Tibial artery (tissue), 4 donors: ENCODE measurements at regions not wholly inside any gene's neighbourhood (a gene's known extent, or its start where the extent isn't known, plus 50 kb on each side); places are given as distances from the start of the nearest gene placed in this dataset.
A peak's percentile ranks its signal among the peaks of the same experiment; 100 is the strongest.

ENCODE experiments used
- DNase-seq, 2 donors: peaks; one replicate each; pipeline ENCODE4 v3.0.0-alpha.2; 2019
- H3K27ac ChIP-seq, 2 donors: fragments of 200-600 bp; sonication (generic) in 1 of 2; 1 replicate in 1 of 2; 2 replicates in 1 of 2; pipeline ENCODE4 v1.5.1; 2018 to 2019; ENCODE audit warnings: mild to moderate bottlenecking in 1 of 2
- H3K27me3 ChIP-seq, 2 donors: fragments of 200-600 bp; sonication (generic) in 1 of 2; one replicate each; pipeline versions ENCODE4 v1.5.1 to v1.6.0; 2016 to 2019
- H3K36me3 ChIP-seq, 3 donors: fragments of 200-600 bp; sonication (generic) in 2 of 3; one replicate each; pipeline ENCODE4 v1.5.1; 2016 to 2019; ENCODE audit warnings: mild to moderate bottlenecking in 2 of 3
- H3K4me1 ChIP-seq, 4 donors: fragments of 200-600 bp; sonication (generic) in 2 of 4; 1 replicate in 3 of 4; 2 replicates in 1 of 4; pipeline ENCODE4 v1.5.1; 2016 to 2019
- H3K4me3 ChIP-seq, 2 donors: fragments of 200-600 bp; sonication (generic) in 1 of 2; 1 replicate in 1 of 2; 2 replicates in 1 of 2; pipeline ENCODE4 v1.5.1; 2018 to 2019; ENCODE audit warnings: mild to moderate bottlenecking in 2 of 2
- H3K9me3 ChIP-seq, 3 donors: fragments of 200-600 bp; sonication (generic) in 1 of 3; one replicate each; pipeline ENCODE4 v1.5.1; 2016 to 2019
- intact Hi-C: fragments of 100-400 bp; cut with DNase I; formaldehyde crosslinking; loops from one replicate; pipeline ENCODE4 v1.15.0; 2023; ENCODE audit warnings: low total_unique reads
- TF ChIP-seq, protein P1 (sequence below), 2 experiments: fragments of 200-600 bp in 1 of 2; fragments of 450-650 bp in 1 of 2; IDR thresholded peaks; one replicate each; pipeline ENCODE4 v1.5.1; 2017 to 2019; ENCODE audit warnings: antibody characterized with exemption in 2 of 2, mild to moderate bottlenecking in 1 of 2, moderate library complexity in 1 of 2

DNA sequence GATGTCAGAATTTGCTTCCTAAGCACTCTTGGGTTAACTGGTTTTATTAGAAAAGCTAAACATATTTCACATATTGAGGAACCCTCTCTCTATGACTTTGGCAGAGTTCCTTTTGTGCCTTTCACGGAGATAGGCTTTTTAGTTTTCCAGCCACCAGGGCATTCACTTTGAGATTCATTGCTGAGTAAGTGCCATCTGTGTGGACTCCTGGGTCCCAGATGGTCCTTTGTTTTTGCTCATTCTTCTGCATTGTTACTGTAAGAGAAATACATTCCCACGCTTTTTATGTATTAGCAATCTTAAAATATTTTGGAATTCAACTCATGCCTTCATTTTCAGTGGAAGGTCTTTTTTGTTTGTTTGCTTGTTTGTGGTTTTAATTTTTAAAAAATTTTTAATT lies 76.3 kb upstream of the PHACTR2 start:
- no peak overlapping the region for H3K27ac ChIP-seq
- intact Hi-C loops: no loop called here
- peaks cover 0 to 5% (median 0%) of the 10 kb centered on the region in 4 donors for H3K4me1 ChIP-seq
- no peaks in the 10 kb centered on the region for H3K36me3 ChIP-seq
- no peaks in the 10 kb centered on the region for H3K9me3 ChIP-seq
- H3K27me3 ChIP-seq: no peaks in the 10 kb centered on the region
- DNase-seq: no peak
- H3K4me3 ChIP-seq: no peak overlapping the region
- TF ChIP-seq, protein P1, sequence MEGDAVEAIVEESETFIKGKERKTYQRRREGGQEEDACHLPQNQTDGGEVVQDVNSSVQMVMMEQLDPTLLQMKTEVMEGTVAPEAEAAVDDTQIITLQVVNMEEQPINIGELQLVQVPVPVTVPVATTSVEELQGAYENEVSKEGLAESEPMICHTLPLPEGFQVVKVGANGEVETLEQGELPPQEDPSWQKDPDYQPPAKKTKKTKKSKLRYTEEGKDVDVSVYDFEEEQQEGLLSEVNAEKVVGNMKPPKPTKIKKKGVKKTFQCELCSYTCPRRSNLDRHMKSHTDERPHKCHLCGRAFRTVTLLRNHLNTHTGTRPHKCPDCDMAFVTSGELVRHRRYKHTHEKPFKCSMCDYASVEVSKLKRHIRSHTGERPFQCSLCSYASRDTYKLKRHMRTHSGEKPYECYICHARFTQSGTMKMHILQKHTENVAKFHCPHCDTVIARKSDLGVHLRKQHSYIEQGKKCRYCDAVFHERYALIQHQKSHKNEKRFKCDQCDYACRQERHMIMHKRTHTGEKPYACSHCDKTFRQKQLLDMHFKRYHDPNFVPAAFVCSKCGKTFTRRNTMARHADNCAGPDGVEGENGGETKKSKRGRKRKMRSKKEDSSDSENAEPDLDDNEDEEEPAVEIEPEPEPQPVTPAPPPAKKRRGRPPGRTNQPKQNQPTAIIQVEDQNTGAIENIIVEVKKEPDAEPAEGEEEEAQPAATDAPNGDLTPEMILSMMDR (IDR thresholded peaks at IDR 0.05): no peak

DNA sequence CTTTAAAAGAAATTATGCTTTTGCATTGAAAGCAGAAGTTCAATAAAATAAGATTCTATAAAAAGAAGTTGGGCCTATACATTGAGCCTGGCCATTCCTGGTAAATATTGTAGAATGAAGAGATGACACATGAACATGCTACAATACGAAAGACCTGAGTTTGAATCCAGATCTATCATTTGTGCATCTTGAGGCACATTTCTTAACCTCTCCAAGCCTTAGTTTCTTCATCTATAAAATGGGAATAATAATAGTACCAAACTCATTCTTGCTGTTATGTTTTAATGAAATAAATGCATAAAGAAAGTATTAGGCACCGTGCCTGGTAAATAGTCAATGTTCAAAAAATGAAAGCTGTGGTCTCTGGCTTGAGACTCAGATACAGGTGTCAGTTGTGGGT lies 76.9 kb upstream of the PHACTR2 start:
- intact Hi-C loops: no loop called here
- H3K27me3 ChIP-seq: no peaks in the 10 kb centered on the region
- no peak overlapping the region for H3K4me3 ChIP-seq
- TF ChIP-seq, protein P1 (IDR thresholded peaks at IDR 0.05): no peak
- H3K4me1 ChIP-seq: peaks cover 0 to 12% (median under 1%) of the 10 kb centered on the region in 4 donors
- H3K36me3 ChIP-seq: no peaks in the 10 kb centered on the region
- no peak for DNase-seq
- H3K27ac ChIP-seq: no peak overlapping the region
- no peaks in the 10 kb centered on the region for H3K9me3 ChIP-seq

DNA sequence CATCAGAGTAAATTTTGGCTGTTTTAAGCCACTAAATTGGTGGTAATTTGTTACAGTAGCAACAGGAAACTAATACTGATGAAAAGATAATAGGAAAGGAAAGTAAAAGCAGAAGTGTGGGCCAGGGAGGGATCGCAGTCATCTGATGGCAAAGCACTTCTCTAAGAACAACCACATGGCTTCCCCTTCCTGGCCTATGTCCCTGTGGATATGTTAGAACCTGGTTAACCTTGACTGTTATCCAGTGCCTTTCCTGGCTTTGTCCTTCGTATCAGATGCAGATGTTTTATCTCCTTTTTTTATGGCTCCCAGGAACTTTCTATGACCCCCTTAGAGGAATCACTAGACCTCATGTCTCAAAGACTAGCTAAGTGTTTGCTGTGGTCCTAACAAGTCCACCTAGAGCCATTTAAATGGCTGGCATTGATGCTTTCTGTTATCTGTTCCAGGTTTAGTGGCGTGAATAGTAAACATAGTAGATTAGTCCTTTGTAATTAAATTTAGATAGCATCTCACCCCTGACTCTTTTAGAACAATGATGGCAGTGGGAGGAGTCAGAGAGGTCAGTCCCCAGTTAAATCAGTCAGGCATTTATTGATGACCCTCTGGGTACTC lies 79.2 kb upstream of the PHACTR2 start:
- Histone ChIP-seq H3K4me1 (peaks cover 0 to 25% (median 4%) of the 10 kb centered on the region in 4 donors), H3K9me3 (no peaks in the 10 kb centered on the region), H3K4me3 (no peak overlapping the region), H3K27me3 (no peaks in the 10 kb centered on the region), H3K27ac (no peak overlapping the region), H3K36me3 (no peaks in the 10 kb centered on the region)
- peak in 1 of 2 donors; percentile 29 for DNase-seq
- TF ChIP-seq, protein P1 (IDR thresholded peaks at IDR 0.05): no peak
- intact Hi-C loops: no loop called here

DNA sequence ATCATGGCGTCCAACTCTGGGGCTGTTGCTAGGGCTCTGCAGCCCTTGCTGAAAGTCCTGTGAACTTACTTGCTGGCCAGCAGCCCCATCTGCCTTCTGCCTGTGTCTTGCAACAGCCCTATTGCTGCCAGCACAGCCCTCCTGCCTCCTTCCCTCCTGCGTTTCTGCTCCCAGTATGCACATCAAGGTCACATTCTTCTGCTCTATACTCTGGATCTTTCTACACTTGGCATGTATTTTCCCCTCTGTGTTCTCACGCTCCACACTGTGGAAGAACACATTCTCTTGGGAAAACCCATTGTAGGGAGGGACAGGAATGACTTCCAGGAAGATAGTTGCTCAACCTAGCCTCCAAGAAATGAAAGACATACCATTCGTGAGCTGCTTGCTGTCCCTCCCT lies 80.9 kb upstream of the PHACTR2 start:
- TF ChIP-seq, protein P1 (IDR thresholded peaks at IDR 0.05): no peak

DNA sequence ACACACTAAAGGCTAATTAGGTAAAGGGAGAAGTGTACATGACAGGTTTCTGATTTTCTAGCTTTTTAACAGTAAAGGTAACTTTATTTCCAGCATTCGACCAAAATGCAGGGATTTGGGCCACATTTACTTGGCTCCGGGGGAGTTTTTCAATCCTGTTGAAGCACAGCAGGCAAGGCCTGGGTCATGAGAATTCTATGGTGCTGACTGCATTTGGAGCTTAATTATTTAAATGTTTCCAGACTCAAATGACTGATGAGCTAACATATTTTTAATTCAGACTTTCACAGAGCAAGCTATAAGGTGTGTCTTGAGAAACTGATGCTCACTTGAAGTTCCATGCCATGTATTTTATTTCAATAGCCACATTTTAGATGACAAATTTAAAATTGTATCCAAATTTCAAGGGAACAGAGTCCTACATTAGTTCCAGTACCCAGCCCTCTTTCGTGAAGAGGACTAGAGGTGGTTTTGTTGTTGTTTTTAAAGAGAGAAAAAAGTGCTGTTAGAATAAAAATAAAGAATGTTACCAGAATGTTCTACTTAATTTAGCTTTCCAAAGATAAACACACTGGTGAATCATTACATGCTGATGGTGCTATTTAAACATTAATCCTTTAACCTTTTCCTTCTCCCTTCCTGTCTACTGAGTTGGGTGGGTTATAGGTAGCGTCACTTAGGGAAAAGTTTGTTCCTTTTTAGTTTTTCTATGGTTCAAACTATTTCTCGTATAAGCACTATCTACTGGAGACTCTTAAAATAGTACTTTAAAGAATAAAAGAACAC lies 82.3 kb upstream of the PHACTR2 start:
- DNase-seq: no peak
- Histone ChIP-seq H3K27ac (no peak overlapping the region), H3K27me3 (no peaks in the 10 kb centered on the region), H3K36me3 (no peaks in the 10 kb centered on the region), H3K9me3 (no peaks in the 10 kb centered on the region), H3K4me1 (peaks cover 0 to 25% (median 4%) of the 10 kb centered on the region in 4 donors), H3K4me3 (no peak overlapping the region)
- intact Hi-C loops: no loop called here
- TF ChIP-seq, protein P1 (IDR thresholded peaks at IDR 0.05): no peak

More for the DNA sequence above, 80.9 kb upstream of the PHACTR2 start:
- Histone ChIP-seq H3K4me3 (no peak overlapping the region), H3K36me3 (no peaks in the 10 kb centered on the region), H3K4me1 (peaks cover 0 to 25% (median 4%) of the 10 kb centered on the region in 4 donors), H3K9me3 (no peaks in the 10 kb centered on the region), H3K27me3 (no peaks in the 10 kb centered on the region), H3K27ac (no peak overlapping the region)
- intact Hi-C loops: no loop called here
- DNase-seq: peak; percentile 70 to 77
